ENCODE measurements at regions not wholly inside any gene's neighbourhood (a gene's known extent, or its start where the extent isn't known, plus 50 kb on each side); places are given as distances from the start of the nearest gene placed in this dataset.
A peak's percentile ranks its signal among the peaks of the same experiment; 100 is the strongest.

- intact Hi-C loops (cut with micrococcal nuclease; ENCODE audit: unreplicated experiment): loop anchor here (10.0 kb wide), 1 partner anchor 860 kb away; no protein-coding TSS in a partner anchor
- no peak for TF ChIP-seq CTCF (IDR thresholded peaks at IDR 0.05; ENCODE audit: unreplicated experiment)
- Mint-ChIP-seq H3K9me3 (ENCODE audit: low read depth, unreplicated experiment) (no peaks in the 10 kb centered on the region), H3K36me3 (ENCODE audit: insufficient read depth, unreplicated experiment) (no peaks in the 10 kb centered on the region), H3K27ac (ENCODE audit: unreplicated experiment) (no peak overlapping the region), H3K4me3 (ENCODE audit: low read depth, unreplicated experiment) (peak overlapping the region; percentile 23), H3K4me1 (ENCODE audit: low read depth, unreplicated experiment) (no peaks in the 10 kb centered on the region), H3K27me3 (ENCODE audit: unreplicated experiment) (no peaks in the 10 kb centered on the region)
- DNase-seq: peak; percentile 3
- BruUV-seq (replicated peaks): no TSS peak
- CTCF ChIA-PET: interaction anchor here (0.9 kb wide), 2 partner anchors 30 to 91 kb away, joined by 3 read pairs; no protein-coding TSS in a partner anchor
Measured at GRCh38 chr15:95464509-95464908, 866.0 kb upstream of the NR2F2 start.

GRCh38 chr15:95468820-95469219, 861.7 kb upstream of the NR2F2 start:
- peaks cover 3% of the 10 kb centered on the region for H3K9me3 Mint-ChIP-seq (ENCODE audit: low read depth, unreplicated experiment)
- no peaks in the 10 kb centered on the region for H3K36me3 Mint-ChIP-seq (ENCODE audit: insufficient read depth, unreplicated experiment)
- CTCF ChIA-PET: no interaction called here
- intact Hi-C loops (cut with micrococcal nuclease; ENCODE audit: unreplicated experiment): loop anchor here (10.0 kb wide), 1 partner anchor 856 kb away; no protein-coding TSS in a partner anchor
- no peaks in the 10 kb centered on the region for H3K27me3 Mint-ChIP-seq (ENCODE audit: unreplicated experiment)
- no peak for TF ChIP-seq CTCF (IDR thresholded peaks at IDR 0.05; ENCODE audit: unreplicated experiment)
- BruUV-seq (replicated peaks): no TSS peak
- no peak overlapping the region for H3K4me3 Mint-ChIP-seq (ENCODE audit: low read depth, unreplicated experiment)
- peaks cover 14% of the 10 kb centered on the region for H3K4me1 Mint-ChIP-seq (ENCODE audit: low read depth, unreplicated experiment)
- no peak overlapping the region for H3K27ac Mint-ChIP-seq (ENCODE audit: unreplicated experiment)
- no peak for DNase-seq

- Mint-ChIP-seq H3K27me3 (ENCODE audit: unreplicated experiment) (no peaks in the 10 kb centered on the region), H3K9me3 (ENCODE audit: low read depth, unreplicated experiment) (peaks cover 3% of the 10 kb centered on the region), H3K27ac (ENCODE audit: unreplicated experiment) (no peak overlapping the region), H3K4me1 (ENCODE audit: low read depth, unreplicated experiment) (peaks cover 14% of the 10 kb centered on the region), H3K36me3 (ENCODE audit: insufficient read depth, unreplicated experiment) (no peaks in the 10 kb centered on the region), H3K4me3 (ENCODE audit: low read depth, unreplicated experiment) (no peak overlapping the region)
- CTCF ChIA-PET: no interaction called here
- TF ChIP-seq CTCF (IDR thresholded peaks at IDR 0.05; ENCODE audit: unreplicated experiment): no peak
- no TSS peak for BruUV-seq (replicated peaks)
- intact Hi-C loops (cut with micrococcal nuclease; ENCODE audit: unreplicated experiment): loop anchor here (10.0 kb wide), 1 partner anchor 855 kb away; no protein-coding TSS in a partner anchor
- DNase-seq: no peak
Measured at GRCh38 chr15:95469496-95470000, 861.0 kb upstream of the NR2F2 start.

GRCh38 chr15:95470529-95470928, 860.0 kb upstream of the NR2F2 start:
- DNase-seq: no peak
- TF ChIP-seq CTCF (IDR thresholded peaks at IDR 0.05; ENCODE audit: unreplicated experiment): no peak
- H3K4me1 Mint-ChIP-seq (ENCODE audit: low read depth, unreplicated experiment): peaks cover 14% of the 10 kb centered on the region
- no peak overlapping the region for H3K27ac Mint-ChIP-seq (ENCODE audit: unreplicated experiment)
- no peaks in the 10 kb centered on the region for H3K27me3 Mint-ChIP-seq (ENCODE audit: unreplicated experiment)
- BruUV-seq (replicated peaks): no TSS peak
- CTCF ChIA-PET: interaction anchor here (0.6 kb wide), 1 partner anchor 748 kb away, joined by 3 read pairs; no protein-coding TSS in a partner anchor
- H3K4me3 Mint-ChIP-seq (ENCODE audit: low read depth, unreplicated experiment): no peak overlapping the region
- H3K36me3 Mint-ChIP-seq (ENCODE audit: insufficient read depth, unreplicated experiment): no peaks in the 10 kb centered on the region
- H3K9me3 Mint-ChIP-seq (ENCODE audit: low read depth, unreplicated experiment): peaks cover 3% of the 10 kb centered on the region
- intact Hi-C loops (cut with micrococcal nuclease; ENCODE audit: unreplicated experiment): no loop called here

Data from Calu3 (cell line).